Loucy (cell line): ENCODE measurements at regions not wholly inside any gene's neighbourhood (a gene's known extent, or its start where the extent isn't known, plus 50 kb on each side); places are given as distances from the start of the nearest gene placed in this dataset.

Source experiments
- CTCF ChIP-seq: fragments of 200-600 bp; sonication (generic); conservative IDR thresholded peaks from 2 replicates; pipeline ENCODE4 v1.5.1; 2014; ENCODE audit warnings: mild to moderate bottlenecking, antibody characterized with exemption, low read length
- EZH2phosphoT487 ChIP-seq: fragments of 200-600 bp; IDR thresholded peaks from 2 replicates; pipeline ENCODE4 v1.6.1; 2018; ENCODE audit warnings: antibody characterized with exemption, mild to moderate bottlenecking, moderate library complexity, borderline replicate concordance

GRCh38 chr6:120557554-120557953, 776.7 kb downstream of the TBC1D32 start:
- no peak for TF ChIP-seq CTCF
- no peak for TF ChIP-seq EZH2phosphoT487
